COLO668 (cell line): ENCODE measurements at regions not wholly inside any gene's neighbourhood (a gene's known extent, or its start where the extent isn't known, plus 50 kb on each side); places are given as distances from the start of the nearest gene placed in this dataset.

Experiments
- DNase-seq: peaks from one replicate; lab custom pipeline; 2025; ENCODE audit not compliant: unreplicated experiment; lab: John Stamatoyannopoulos, UW

GRCh38 chr13:74449811-74450524 lies 315.8 kb upstream of the KLF12 start:
- no peak for DNase-seq

DNA sequence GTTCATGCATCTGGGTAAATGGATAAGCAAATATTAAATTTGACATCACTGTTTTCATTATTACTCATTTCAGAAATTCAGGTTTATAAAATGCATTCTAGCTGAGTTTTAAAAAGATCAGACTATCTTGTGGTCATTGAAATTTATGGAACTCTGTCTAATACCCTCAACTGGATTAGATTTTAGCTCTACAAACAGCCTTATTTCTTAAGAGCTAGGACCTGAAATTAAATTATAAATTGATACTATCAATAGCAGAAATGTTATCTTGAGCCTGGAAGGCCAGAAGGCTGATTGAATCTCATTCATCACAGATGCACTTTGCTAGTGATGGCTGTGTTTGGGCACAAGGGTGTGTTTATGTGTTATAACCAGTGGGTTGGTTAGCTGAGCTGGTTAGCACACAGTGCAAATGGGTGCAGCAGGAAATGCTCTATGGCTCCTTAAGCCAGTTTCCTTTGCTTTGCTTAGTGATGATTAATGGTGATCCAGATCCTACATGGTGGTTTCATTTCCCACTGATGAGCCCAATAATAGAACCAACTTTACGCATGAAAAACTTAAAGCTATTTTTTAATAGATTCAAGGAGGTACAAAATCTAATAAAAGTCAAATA lies 310.8 kb upstream of the KLF12 start:
- no peak for DNase-seq

GRCh38 chr13:74444161-74444571 lies 310.0 kb upstream of the KLF12 start:
- DNase-seq: no peak

DNA sequence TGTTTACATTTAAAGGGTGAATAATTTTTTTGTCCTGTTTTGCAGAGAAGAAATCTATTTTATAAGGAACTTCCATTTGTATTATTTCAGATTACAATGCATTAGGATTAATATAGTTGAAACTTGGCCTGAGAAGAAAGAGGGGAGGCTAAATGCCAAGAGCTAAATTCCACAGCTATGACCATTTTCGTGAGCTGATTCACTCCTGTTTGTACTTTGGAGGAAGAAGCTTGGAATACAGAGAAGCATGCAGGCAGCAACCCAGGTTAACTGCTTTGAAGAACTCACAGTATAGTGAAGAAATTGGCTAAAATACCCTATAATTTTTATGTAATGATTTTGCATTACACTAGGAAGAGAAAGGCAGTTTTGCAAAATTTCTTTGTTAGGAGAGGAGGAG lies 309.4 kb upstream of the KLF12 start:
- DNase-seq: no peak

DNA sequence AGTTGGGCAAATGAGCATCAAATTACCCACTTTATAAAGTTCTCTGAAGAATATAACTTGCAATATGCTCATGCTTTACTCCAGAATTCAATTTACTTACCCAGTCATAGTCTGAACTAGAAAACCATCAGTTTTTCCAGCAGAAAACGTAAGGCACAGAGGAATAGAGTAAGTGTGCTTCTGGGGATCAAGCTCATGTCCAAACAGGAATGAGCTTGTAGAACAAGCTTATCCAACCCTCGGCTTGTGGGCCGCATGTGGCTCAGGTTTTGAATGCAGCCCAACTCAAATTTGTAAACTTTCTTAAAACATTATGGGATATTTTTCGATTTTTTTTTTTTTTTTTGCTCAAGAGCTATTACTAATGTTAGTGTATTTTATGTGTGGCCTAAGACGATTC lies 308.5 kb upstream of the KLF12 start:
- DNase-seq: no peak

- DNase-seq: no peak
Measured at GRCh38 chr13:74438901-74439300, 304.7 kb upstream of the KLF12 start.

GRCh38 chr13:74434782-74435181 lies 300.6 kb upstream of the KLF12 start:
- DNase-seq: no peak

- no peak for DNase-seq
Measured at GRCh38 chr13:74424455-74424854, 290.3 kb upstream of the KLF12 start.

DNA sequence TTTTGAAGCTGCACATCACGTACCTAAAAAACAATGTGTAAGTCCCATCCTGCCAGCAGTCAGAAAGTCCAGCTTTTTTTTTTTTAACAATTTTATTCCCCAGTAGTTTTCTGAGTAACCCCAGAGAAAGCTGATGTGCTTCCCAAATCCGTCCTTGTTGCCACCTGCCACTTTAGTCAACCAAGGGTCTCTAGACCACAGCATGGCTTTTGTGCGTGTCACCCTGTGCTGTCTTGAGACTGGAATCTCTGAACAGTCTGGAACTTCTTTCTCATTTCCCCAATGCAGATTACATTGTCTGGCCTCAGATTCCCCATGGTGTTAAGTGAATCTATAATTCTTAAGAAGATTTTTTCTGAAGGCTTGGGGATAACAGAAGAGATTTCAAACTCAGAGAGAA lies 289.2 kb upstream of the KLF12 start:
- DNase-seq: no peak

GRCh38 chr13:74414458-74414857 lies 280.3 kb upstream of the KLF12 start:
- DNase-seq: no peak

DNA sequence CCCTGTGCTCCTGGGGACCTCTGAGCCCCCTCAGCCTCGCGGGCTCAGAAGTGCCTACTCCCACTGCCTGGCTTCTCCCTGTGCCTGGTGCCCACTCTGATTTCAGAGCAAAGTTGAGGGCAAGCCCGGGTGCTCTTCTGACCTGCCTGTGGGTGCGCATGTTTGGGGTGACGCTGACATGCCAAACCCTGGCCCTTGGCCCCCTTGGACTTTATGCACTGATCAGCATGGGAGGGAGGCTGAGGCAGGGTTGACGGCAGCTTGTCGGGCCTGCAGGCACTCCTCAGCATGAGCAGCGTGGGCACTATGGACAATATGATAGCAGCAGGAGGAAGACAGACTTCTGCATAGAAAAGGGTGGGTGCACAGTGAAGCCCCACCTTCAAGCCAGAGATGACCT lies 279.3 kb upstream of the KLF12 start:
- no peak for DNase-seq

DNA sequence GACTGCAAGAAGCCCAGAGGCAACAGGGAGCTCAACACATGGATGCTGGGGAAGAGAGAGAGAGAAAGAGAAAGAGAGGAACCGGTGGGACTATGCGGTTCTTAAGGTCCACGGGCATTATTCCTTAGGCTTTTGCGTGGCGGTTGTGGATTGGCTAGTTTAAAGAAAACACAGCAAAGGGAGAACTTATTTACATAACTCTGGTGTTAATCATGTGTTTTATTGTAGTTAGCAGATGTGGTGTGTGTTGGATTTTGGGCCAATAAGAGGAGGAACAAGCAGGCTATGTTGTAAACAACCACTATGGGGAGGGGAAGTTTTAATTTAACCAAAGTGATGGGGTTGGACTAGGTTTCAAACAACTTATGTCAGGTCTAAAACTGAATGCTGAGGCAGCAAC lies 275.3 kb upstream of the KLF12 start:
- no peak for DNase-seq

DNA sequence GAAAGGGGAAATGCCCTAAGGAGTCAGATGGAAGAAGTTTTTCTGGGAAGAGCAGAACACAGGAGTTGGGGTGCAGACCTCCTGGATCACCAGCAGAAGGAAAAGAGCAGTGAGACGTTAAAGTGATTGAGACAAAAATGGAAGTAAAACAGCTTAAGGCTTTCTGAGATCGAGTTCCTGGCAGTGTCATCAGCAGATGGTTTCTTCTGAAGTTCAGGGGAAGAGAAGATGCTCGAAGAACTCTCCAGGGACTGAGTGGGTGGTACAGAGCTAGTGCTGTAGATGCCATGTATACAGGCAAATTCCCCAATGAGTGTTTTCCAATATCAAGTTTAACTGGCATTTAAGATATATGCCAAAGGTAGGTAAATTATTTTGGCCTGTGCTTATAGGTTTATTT lies 272.2 kb upstream of the KLF12 start:
- no peak for DNase-seq

- no peak for DNase-seq
Measured at GRCh38 chr13:74398599-74398998, 264.4 kb upstream of the KLF12 start.

DNA sequence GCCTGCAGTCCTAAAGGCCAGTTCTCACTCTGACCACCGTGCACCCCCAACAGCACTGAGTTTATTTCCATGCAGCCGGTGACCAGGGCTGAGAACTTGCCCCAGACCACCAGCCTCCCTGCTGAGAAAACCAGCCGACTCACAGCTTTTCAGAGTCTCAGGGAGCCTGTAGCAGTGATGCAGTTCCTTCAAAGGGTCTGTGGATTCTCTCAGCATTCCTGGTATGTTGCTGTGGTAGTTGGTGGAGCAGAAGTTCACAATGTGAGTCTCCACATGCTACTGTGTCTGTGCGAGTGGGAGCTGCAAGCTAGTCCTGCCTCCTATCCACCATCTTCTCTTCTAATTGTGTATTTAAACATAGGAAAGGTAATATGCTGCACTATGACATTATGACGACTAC lies 254.9 kb upstream of the KLF12 start:
- no peak for DNase-seq

DNA sequence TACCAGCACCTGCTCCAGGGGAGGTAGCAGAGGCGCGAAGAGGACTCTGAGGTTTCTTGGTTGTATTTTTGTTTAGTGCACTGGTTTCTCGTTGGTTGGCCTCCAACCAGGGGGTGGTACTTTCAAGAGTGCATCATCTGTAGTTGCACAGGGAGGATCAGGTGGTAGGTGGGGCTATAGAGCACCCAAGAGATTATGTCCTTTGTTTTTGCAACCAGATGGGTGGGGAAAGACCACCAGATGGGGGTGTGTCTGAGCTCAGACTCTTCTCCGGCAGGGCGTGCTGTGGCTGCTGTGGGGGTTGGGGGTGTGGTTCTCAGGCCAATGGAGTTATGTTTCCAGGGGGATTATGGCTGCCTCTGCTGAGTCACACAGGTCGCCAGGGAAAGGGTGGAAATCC lies 254.4 kb upstream of the KLF12 start:
- DNase-seq: no peak

- no peak for DNase-seq
Measured at GRCh38 chr13:74372511-74372910, 238.3 kb upstream of the KLF12 start.

DNA sequence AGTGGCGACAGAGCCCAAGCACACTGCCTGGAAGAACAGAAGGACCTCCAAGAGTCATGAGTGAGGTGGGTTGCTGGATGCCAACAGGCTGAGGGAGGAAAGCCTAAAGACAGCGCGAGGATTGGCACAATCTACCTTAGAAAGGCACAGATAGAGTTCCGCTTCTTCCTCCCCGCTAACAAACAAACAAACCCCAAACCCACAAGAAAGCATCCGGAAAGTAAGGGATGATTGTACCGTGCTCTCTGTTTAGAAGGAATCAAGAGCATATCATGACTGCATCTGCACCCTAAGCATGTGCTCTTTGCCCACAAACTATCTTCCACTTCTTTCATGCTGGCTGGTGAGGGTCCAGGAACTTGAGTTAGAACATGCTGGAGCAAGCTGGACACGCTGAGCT lies 233.0 kb upstream of the KLF12 start:
- no peak for DNase-seq

GRCh38 chr13:74361274-74361673 lies 227.1 kb upstream of the KLF12 start:
- DNase-seq: no peak

DNA sequence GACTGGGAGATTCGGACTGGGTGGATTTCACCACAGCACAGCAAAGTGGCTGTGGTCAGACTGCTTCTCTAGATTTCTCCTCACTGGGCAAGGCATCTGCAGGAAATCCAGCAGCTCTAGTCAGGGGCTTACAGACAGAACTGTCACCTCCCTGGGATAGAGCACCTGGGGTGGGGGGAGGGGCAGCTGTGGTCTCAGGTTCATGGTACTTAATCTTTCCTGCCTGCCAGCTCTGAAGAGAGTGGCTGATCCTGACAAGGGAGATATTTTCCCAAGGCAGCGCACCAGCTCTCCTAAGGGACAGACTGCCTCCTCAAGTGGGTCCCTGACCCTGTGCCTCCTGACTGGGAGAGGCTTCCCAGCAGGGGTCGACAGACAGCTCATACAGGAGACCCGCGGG lies 212.8 kb upstream of the KLF12 start:
- no peak for DNase-seq

DNA sequence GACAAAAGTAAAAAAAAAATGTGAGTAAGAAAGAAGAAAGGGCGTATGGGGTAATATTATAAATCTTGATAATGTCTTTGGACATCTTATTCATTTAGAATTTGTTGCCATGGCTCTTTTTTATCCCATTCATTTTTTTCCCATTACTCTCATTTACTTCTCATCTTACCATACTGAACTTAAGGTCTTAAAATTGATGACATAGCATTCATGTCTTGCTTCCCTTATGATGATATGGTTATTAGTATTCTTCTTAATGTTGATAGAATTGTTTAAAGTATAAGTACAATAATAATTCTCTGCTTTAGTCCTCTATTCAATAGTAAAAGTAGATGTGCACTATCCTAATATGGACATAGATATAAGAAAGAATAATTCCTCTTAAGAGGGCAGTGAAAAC lies 204.1 kb upstream of the KLF12 start:
- DNase-seq: no peak

DNA sequence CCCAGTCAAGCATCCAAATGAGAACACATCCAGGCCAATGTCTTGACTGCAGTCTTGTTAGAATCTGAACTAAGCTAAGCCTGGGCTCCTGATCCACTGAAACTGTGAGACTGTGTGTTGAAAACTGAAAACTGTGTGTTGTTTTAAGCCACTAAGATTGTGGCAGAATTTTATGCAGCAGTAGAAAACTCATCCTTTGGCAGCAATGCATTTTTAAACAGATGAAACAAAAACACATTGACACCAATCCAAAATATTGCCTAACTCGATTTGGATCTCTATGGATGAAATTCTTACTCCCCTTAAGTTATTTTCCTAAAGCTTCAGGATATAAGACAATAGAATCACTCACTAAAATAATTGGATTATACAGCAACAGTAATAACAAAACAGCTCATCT lies 202.3 kb upstream of the KLF12 start:
- DNase-seq: no peak

DNA sequence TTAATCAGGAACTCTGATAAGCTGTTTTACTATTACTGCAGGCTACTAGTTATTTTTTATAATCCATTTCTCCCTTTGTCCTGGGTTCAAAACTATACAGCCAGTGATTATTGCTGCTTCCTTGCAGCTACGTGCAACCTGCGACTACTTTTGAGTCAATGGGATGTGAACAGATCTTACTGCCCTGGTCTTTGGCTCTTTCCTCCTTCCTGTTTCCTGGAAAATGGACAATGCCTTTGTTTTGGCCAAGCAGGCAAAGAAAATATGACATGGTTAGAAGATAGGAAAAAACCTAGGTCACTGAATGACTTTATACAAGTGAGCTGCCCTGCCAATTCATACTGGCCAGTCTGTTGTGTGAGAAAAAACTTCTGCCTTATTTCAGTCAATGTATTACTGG lies 201.2 kb upstream of the KLF12 start:
- DNase-seq: no peak
